ENCODE measurements at regions not wholly inside any gene's neighbourhood (a gene's known extent, or its start where the extent isn't known, plus 50 kb on each side); places are given as distances from the start of the nearest gene placed in this dataset.

GRCh38 chr6:68087399-68088133 lies 547.5 kb upstream of the ADGRB3 start:
- dilution Hi-C loops (cut with MboI; ENCODE audit: extremely low pct_ligation_motif_present, low sequenced_read_pairs) (no loop called here), intact Hi-C loops (cut with micrococcal nuclease) (no loop called here)
- CTCF ChIA-PET = no interaction called here
- Histone ChIP-seq H3K9me3 (replicated peaks; ENCODE audit: control insufficient read depth, insufficient read depth, low read length) (peaks cover 2% of the 10 kb centered on the region), H4K20me1 (replicated peaks; ENCODE audit: control insufficient read depth, extremely low read depth, insufficient read depth, low read length) (no peaks in the 10 kb centered on the region), H3K27ac (ENCODE audit: insufficient read depth, low read depth, low read length) (no peak overlapping the region), H3K27me3 (ENCODE audit: control insufficient read depth in 2 of 2, insufficient read depth in 2 of 2, low read length in 2 of 2) (no peaks in the 10 kb centered on the region), H3K4me1 (ENCODE audit: control insufficient read depth, extremely low read depth, insufficient read depth, low read length) (no peaks in the 10 kb centered on the region), H3K9me1 (replicated peaks; ENCODE audit: control insufficient read depth, extremely low read depth, insufficient read depth, low read length) (no peaks in the 10 kb centered on the region), H2AFZ (ENCODE audit: low read depth, low read length) (no peak overlapping the region), H3K9ac (replicated peaks; ENCODE audit: extremely low read depth, insufficient read depth, low read length) (no peak overlapping the region), H3K36me3 (ENCODE audit: control insufficient read depth in 2 of 2, extremely low read depth in 1 of 2, insufficient read depth in 2 of 2, low read length in 2 of 2) (no peaks in the 10 kb centered on the region), H3K4me3 (replicated peaks in 1 of 3; ENCODE audit: insufficient read depth in 1 of 3, low read depth in 1 of 3, low read length in 3 of 3) (no peak overlapping the region), H3K4me2 (ENCODE audit: insufficient read depth, low read length) (no peak overlapping the region), H3K79me2 (ENCODE audit: control insufficient read depth, insufficient read depth, low read length) (no peaks in the 10 kb centered on the region)
- no peak for FAIRE-seq
- DNase-seq (ENCODE audit: low read depth, low spot score) = no peak
- no peak for TF ChIP-seq POLR2A (IDR thresholded peaks at IDR 0.05; ENCODE audit: low read depth, low read length)
- no peak for TF ChIP-seq POLR2AphosphoS5 (IDR thresholded peaks at IDR 0.05; ENCODE audit: insufficient read depth, low read depth, low read length)
- TF ChIP-seq MYC (IDR thresholded peaks at IDR 0.05; ENCODE audit: low read depth, low read length) = no peak
- TF ChIP-seq GATA2 (IDR thresholded peaks at IDR 0.05; ENCODE audit: insufficient read depth, insufficient read length, low read depth, low read length) = no peak
- no peak for TF ChIP-seq EZH2 (IDR thresholded peaks at IDR 0.05; ENCODE audit: borderline replicate concordance, low read depth, low read length, severe bottlenecking)
- no peak for TF ChIP-seq FOS (IDR thresholded peaks at IDR 0.05; ENCODE audit: borderline replicate concordance, insufficient read depth, low read length)
- no peak for TF ChIP-seq CTCF (IDR thresholded peaks at IDR 0.05; ENCODE audit: extremely low read depth in 1 of 2, insufficient read depth in 1 of 2, low read depth in 1 of 2, low read length in 2 of 2)
- TF ChIP-seq MAX (IDR thresholded peaks at IDR 0.05; ENCODE audit: insufficient read depth, insufficient read length) = no peak
- TF ChIP-seq JUN (IDR thresholded peaks at IDR 0.05; ENCODE audit: borderline replicate concordance, insufficient read depth, insufficient read length, low read depth) = no peak
- no TSS peak for BruUV-seq (replicated peaks)
- POLR2A ChIA-PET = no interaction called here

All from endothelial cell of umbilical vein (primary cell).